Parathyroid adenoma (tissue), 2 donors: ENCODE measurements at regions not wholly inside any gene's neighbourhood (a gene's known extent, or its start where the extent isn't known, plus 50 kb on each side); places are given as distances from the start of the nearest gene placed in this dataset.

Source experiments
- H2AFZ ChIP-seq: fragments of 300-600 bp; sonication (generic); one replicate; pipeline ENCODE4 v1.7.0; 2017; ENCODE audit warnings: antibody characterized with exemption, mild to moderate bottlenecking
- H3K27ac ChIP-seq: fragments of 300-600 bp; sonication (generic); one replicate; pipeline ENCODE4 v1.7.0; 2017
- H3K27me3 ChIP-seq: fragments of 300-600 bp; sonication (generic); one replicate; pipeline ENCODE4 v1.7.0; 2017; ENCODE audit warnings: low read length; ENCODE audit not compliant: control insufficient read depth, insufficient read depth
- H3K36me3 ChIP-seq: fragments of 300-600 bp; sonication (generic); one replicate; pipeline ENCODE4 v1.7.0; 2017; ENCODE audit warnings: low read length; ENCODE audit not compliant: control insufficient read depth, insufficient read depth
- H3K4me1 ChIP-seq: fragments of 300-600 bp; sonication (generic); one replicate; pipeline ENCODE4 v1.7.0; 2017; ENCODE audit warnings: control low read depth
- H3K4me2 ChIP-seq: fragments of 300-600 bp; sonication (generic); one replicate; pipeline ENCODE4 v1.7.0; 2017; ENCODE audit warnings: low read length
- H3K4me3 ChIP-seq: fragments of 300-600 bp; sonication (generic); one replicate; pipeline ENCODE4 v1.7.0; 2017; ENCODE audit warnings: low read depth, low read length
- H3K79me2 ChIP-seq: fragments of 300-600 bp; sonication (generic); one replicate; pipeline ENCODE4 v1.7.0; 2017; ENCODE audit warnings: control low read depth
- H3K9ac ChIP-seq: fragments of 300-600 bp; sonication (generic); one replicate; pipeline ENCODE4 v1.7.0; 2017; ENCODE audit warnings: mild to moderate bottlenecking
- H3K9me3 ChIP-seq: fragments of 300-600 bp; sonication (generic); one replicate; pipeline ENCODE4 v1.7.0; 2017; ENCODE audit warnings: low read length; ENCODE audit not compliant: control insufficient read depth
- TF ChIP-seq, protein P1 (sequence below): fragments of 300-600 bp; sonication (generic); IDR thresholded peaks from one replicate; pipeline ENCODE4 v1.7.0; 2017; ENCODE audit warnings: antibody characterized with exemption, mild to moderate bottlenecking
- donor health status: primary hyperparathyroidism.

GRCh38 chr4:124883632-124884031, 171.1 kb upstream of the ANKRD50 start:
- Histone ChIP-seq H3K4me1 (no peaks in the 10 kb centered on the region), H3K79me2 (no peaks in the 10 kb centered on the region), H3K36me3 (no peaks in the 10 kb centered on the region), H3K4me3 (no peak overlapping the region), H3K9ac (no peak overlapping the region), H3K27ac (no peak overlapping the region), H3K9me3 (no peaks in the 10 kb centered on the region), H3K27me3 (no peaks in the 10 kb centered on the region), H3K4me2 (no peak overlapping the region), H2AFZ (no peak overlapping the region)
- TF ChIP-seq, protein P1, sequence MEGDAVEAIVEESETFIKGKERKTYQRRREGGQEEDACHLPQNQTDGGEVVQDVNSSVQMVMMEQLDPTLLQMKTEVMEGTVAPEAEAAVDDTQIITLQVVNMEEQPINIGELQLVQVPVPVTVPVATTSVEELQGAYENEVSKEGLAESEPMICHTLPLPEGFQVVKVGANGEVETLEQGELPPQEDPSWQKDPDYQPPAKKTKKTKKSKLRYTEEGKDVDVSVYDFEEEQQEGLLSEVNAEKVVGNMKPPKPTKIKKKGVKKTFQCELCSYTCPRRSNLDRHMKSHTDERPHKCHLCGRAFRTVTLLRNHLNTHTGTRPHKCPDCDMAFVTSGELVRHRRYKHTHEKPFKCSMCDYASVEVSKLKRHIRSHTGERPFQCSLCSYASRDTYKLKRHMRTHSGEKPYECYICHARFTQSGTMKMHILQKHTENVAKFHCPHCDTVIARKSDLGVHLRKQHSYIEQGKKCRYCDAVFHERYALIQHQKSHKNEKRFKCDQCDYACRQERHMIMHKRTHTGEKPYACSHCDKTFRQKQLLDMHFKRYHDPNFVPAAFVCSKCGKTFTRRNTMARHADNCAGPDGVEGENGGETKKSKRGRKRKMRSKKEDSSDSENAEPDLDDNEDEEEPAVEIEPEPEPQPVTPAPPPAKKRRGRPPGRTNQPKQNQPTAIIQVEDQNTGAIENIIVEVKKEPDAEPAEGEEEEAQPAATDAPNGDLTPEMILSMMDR, result no peak

DNA sequence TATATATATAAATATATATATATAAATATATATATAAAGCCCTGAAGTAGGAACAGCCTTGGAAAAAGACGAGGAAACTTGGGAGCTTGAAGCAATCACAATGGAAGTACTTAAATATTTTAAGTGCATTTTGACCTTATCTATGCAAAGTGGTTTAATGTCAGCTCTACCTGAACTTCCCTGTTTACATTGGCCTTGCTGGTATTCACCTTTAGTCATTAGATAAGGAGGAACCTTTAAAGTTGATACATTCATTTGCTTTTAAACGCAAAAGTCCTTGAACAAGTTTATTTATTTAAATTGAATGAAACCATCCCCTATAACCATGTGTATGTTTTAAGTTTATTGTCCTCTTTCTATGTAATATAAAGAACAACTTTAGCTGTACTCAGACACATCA, 166.7 kb upstream of the ANKRD50 start:
- H3K4me1 ChIP-seq, result no peaks in the 10 kb centered on the region
- TF ChIP-seq, protein P1, result no peak

DNA sequence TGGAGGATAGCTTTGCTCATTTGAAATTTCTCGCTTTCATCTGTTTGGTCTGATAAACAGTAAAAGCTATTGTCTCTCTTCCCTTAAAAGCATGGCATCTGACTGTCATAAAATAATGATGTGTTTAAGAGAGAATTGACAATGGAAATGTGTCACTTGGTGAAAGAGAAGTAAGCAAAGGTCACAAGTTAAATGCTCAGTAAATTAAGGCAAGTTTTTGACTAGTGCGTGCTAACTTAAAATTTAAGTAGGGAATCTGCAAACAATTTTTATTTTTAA, 161.6 kb upstream of the ANKRD50 start:
- TF ChIP-seq, protein P1, result no peak
- Histone ChIP-seq H3K36me3 (no peaks in the 10 kb centered on the region), H3K4me2 (no peak overlapping the region), H3K79me2 (no peaks in the 10 kb centered on the region), H3K4me3 (no peak overlapping the region), H3K27me3 (no peaks in the 10 kb centered on the region), H3K27ac (no peak overlapping the region), H3K9me3 (no peaks in the 10 kb centered on the region), H3K4me1 (no peaks in the 10 kb centered on the region), H2AFZ (no peak overlapping the region), H3K9ac (no peak overlapping the region)

More for the DNA sequence above, 166.7 kb upstream of the ANKRD50 start:
- Histone ChIP-seq H3K4me2 (no peak overlapping the region), H3K27me3 (no peaks in the 10 kb centered on the region), H3K36me3 (no peaks in the 10 kb centered on the region), H3K9me3 (no peaks in the 10 kb centered on the region), H3K27ac (no peak overlapping the region), H3K4me3 (no peak overlapping the region), H3K9ac (no peak overlapping the region), H3K79me2 (no peaks in the 10 kb centered on the region), H2AFZ (no peak overlapping the region)

DNA sequence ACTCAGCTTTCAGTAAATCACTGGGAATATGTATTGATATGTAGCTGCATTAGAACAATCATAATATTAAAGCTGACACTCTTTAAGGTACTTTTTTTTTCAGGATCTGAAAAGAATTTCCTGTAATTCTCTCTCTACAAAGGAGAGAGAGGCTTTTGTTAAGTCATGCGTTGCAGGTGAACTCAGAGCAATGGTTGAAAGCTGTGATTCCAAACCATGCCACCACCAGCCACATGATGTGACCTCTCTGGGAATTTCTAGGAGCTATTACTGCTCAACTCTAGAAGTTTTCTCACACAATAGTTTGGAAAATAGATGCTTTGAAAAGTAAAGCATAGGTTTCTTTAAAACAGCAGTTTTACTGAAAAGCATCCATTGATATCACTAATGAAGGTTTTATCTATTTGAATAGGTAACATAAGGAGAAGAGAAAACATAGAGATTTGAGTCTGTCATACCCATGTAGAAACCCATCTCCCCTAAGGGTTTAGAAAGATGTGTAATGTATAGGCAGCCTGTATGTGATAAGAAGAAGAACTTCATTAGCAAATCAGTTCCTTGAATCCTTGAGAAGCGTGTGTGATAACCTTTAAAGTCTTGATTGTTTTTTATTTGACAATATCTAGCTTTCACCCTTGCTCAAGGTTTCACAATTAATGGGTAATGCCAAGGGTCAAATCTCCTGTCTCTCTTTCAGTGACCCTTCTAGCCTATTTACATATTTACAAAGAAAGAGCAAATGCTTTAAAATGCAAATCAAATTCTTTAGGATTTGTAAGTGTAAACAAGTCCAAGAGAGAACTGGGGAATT, 161.0 kb upstream of the ANKRD50 start:
- TF ChIP-seq, protein P1, result no peak
- H3K4me1 ChIP-seq, result no peaks in the 10 kb centered on the region
- no peaks in the 10 kb centered on the region for H3K36me3 ChIP-seq
- H3K4me3 ChIP-seq, result no peak overlapping the region
- no peaks in the 10 kb centered on the region for H3K27me3 ChIP-seq
- no peak overlapping the region for H3K4me2 ChIP-seq
- no peak overlapping the region for H3K9ac ChIP-seq
- no peak overlapping the region for H3K27ac ChIP-seq
- H2AFZ ChIP-seq, result no peak overlapping the region
- H3K9me3 ChIP-seq, result no peaks in the 10 kb centered on the region
- no peaks in the 10 kb centered on the region for H3K79me2 ChIP-seq

DNA sequence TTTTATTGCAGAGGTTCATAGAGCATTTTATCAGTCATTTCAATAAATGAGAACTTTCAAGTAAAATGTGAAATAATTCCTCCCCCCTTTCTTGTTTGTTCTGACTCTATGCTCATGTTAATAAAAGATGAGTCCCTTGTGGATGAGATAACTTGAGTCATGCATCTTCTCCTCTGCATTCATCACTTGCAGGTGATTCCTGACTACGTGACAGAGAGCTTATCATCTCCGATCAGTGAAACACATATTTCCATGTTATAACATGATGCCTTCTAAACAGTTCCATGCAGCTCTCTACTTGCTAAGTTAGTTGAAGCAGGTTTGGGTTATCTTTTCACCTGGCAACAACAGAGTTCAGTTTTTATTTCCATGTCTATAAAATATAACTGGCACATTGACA, 160.1 kb upstream of the ANKRD50 start:
- Histone ChIP-seq H3K36me3 (no peaks in the 10 kb centered on the region), H3K9me3 (no peaks in the 10 kb centered on the region), H3K79me2 (no peaks in the 10 kb centered on the region), H3K27me3 (no peaks in the 10 kb centered on the region), H3K4me2 (no peak overlapping the region), H3K27ac (no peak overlapping the region), H2AFZ (no peak overlapping the region), H3K4me1 (no peaks in the 10 kb centered on the region), H3K4me3 (no peak overlapping the region), H3K9ac (no peak overlapping the region)
- TF ChIP-seq, protein P1, result no peak
